OCI-LY7 (cell line): ENCODE measurements at regions not wholly inside any gene's neighbourhood (a gene's known extent, or its start where the extent isn't known, plus 50 kb on each side); places are given as distances from the start of the nearest gene placed in this dataset.

ENCODE experiments used
- BruUV-seq: library from RNA; stranded (reverse); fragments of 400-500 nt; replicated peaks from 2 replicates; lab custom pipeline; 2021; lab: Mats Ljungman, UMichigan
- CTCF ChIA-PET: fragments of 300-600 bp; sonication (Branson Sonifier 250); formaldehyde crosslinking; loops from one replicate; lab custom pipeline; 2022; ENCODE audit warnings: antibody characterized with exemption; ENCODE audit not compliant: unreplicated experiment; lab: Charles Lee
- POLR2A ChIA-PET: fragments of 300-600 bp; sonication (Branson Sonifier 250); formaldehyde crosslinking; loops from one replicate; lab custom pipeline; 2022; ENCODE audit warnings: antibody characterized with exemption; lab: Charles Lee
- DNase-seq: peaks from one replicate; pipeline ENCODE4 v3.0.0-alpha.2; 2015; ENCODE audit warnings: low spot score
- H2AFZ ChIP-seq: fragments of 200-600 bp; sonication (generic), shearing (Covaris generic); 2 replicates; pipeline ENCODE4 v1.6.1; 2014; ENCODE audit warnings: mild to moderate bottlenecking, antibody characterized with exemption, low read length, moderate library complexity
- H3K27ac ChIP-seq: fragments of 200-600 bp; sonication (generic); 2 replicates; pipeline ENCODE4 v1.5.1; 2014; ENCODE audit warnings: mixed run types, low read depth, mild to moderate bottlenecking, moderate library complexity, low read length, inconsistent platforms; ENCODE audit not compliant: poor library complexity, severe bottlenecking
- H3K36me3 ChIP-seq: fragments of 200-600 bp; sonication (generic); 2 replicates; pipeline ENCODE4 v1.6.1; 2014; ENCODE audit warnings: mild to moderate bottlenecking, antibody characterized with exemption, low read length, moderate library complexity, mixed read lengths; ENCODE audit not compliant: insufficient read depth
- H3K4me1 ChIP-seq: fragments of 200-600 bp; sonication (generic); 2 replicates; pipeline ENCODE4 v1.5.1; 2014; ENCODE audit warnings: mild to moderate bottlenecking, low read length; ENCODE audit not compliant: insufficient read depth, poor library complexity, severe bottlenecking
- H3K4me2 ChIP-seq: fragments of 200-600 bp; sonication (generic); 2 replicates; pipeline ENCODE4 v1.6.1; 2014; ENCODE audit warnings: mild to moderate bottlenecking, low read length
- H3K4me3 ChIP-seq: fragments of 200-600 bp; sonication (generic); 2 replicates; pipeline ENCODE4 v1.5.1; 2014; ENCODE audit warnings: mild to moderate bottlenecking, low read depth, low read length; ENCODE audit not compliant: poor library complexity, severe bottlenecking
- H3K79me2 ChIP-seq: fragments of 200-600 bp; sonication (generic); 2 replicates; pipeline ENCODE4 v1.6.1; 2016; ENCODE audit warnings: low read depth, mild to moderate bottlenecking, low read length, moderate library complexity, mixed read lengths; ENCODE audit not compliant: insufficient read depth
- H3K9me2 ChIP-seq: fragments of 200-600 bp; sonication (generic); 2 replicates; pipeline ENCODE4 v1.6.1; 2016; ENCODE audit warnings: mild to moderate bottlenecking, low read length, mixed read lengths; ENCODE audit not compliant: insufficient read depth
- H3K9me3 ChIP-seq: fragments of 200-600 bp; sonication (generic); 2 replicates; pipeline ENCODE4 v1.6.1; 2014; ENCODE audit warnings: mild to moderate bottlenecking, mixed run types, low read length, mixed read lengths
- H4K20me1 ChIP-seq: fragments of 200-600 bp; sonication (generic); 2 replicates; pipeline ENCODE4 v1.6.1; 2014; ENCODE audit warnings: mild to moderate bottlenecking, antibody characterized with exemption, low read length, moderate library complexity, mixed read lengths; ENCODE audit not compliant: insufficient read depth
- EZH2phosphoT487 ChIP-seq: fragments of 200-600 bp; sonication (generic); IDR thresholded peaks from 2 replicates; pipeline ENCODE4 v1.6.1; 2018; ENCODE audit warnings: low read depth, borderline replicate concordance, mild to moderate bottlenecking, mixed run types, antibody characterized with exemption, low read length, moderate library complexity, mixed read lengths
- intact Hi-C: fragments of 100-400 bp; cut with micrococcal nuclease; formaldehyde crosslinking; loops from one replicate; pipeline ENCODE4 v1.10.0; 2022; ENCODE audit not compliant: unreplicated experiment
- TF ChIP-seq, protein P1 (sequence below): fragments of 200-600 bp; sonication (generic); conservative IDR thresholded peaks from 2 replicates; pipeline ENCODE4 v1.5.1; 2014; ENCODE audit warnings: mild to moderate bottlenecking, antibody characterized with exemption, low read length, moderate library complexity, mixed read lengths

DNA sequence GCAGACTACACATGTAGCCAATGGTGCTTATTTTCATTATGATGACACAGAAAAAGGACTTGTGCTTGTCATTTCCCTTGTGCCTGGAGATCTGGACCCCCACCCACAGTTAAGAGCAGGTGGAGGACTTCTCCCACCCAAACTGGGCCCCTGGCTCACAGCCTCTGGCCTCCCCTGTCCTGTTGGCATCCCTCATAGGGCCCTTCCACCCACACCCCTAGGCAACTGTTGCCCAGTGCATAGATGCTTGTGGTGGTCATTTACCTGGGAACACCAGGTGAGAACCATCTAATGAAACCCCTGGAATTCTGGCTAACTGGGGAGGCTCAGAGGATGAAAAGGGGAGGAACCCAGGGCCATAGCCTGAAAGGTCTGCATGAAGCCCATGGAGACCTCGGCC is 355.9 kb downstream of the BUD13 start:
- Histone ChIP-seq H4K20me1 (no peaks in the 10 kb centered on the region), H3K79me2 (no peaks in the 10 kb centered on the region), H3K9me2 (no peaks in the 10 kb centered on the region), H3K4me3 (no peak overlapping the region), H3K9me3 (no peaks in the 10 kb centered on the region), H3K27ac (no peak overlapping the region), H2AFZ (no peak overlapping the region), H3K4me2 (no peak overlapping the region), H3K36me3 (no peaks in the 10 kb centered on the region), H3K4me1 (no peaks in the 10 kb centered on the region)
- ChIA-PET POLR2A (no interaction called here), CTCF (no interaction called here)
- BruUV-seq: no TSS peak
- intact Hi-C loops: no loop called here
- TF ChIP-seq EZH2phosphoT487: no peak
- TF ChIP-seq, protein P1, sequence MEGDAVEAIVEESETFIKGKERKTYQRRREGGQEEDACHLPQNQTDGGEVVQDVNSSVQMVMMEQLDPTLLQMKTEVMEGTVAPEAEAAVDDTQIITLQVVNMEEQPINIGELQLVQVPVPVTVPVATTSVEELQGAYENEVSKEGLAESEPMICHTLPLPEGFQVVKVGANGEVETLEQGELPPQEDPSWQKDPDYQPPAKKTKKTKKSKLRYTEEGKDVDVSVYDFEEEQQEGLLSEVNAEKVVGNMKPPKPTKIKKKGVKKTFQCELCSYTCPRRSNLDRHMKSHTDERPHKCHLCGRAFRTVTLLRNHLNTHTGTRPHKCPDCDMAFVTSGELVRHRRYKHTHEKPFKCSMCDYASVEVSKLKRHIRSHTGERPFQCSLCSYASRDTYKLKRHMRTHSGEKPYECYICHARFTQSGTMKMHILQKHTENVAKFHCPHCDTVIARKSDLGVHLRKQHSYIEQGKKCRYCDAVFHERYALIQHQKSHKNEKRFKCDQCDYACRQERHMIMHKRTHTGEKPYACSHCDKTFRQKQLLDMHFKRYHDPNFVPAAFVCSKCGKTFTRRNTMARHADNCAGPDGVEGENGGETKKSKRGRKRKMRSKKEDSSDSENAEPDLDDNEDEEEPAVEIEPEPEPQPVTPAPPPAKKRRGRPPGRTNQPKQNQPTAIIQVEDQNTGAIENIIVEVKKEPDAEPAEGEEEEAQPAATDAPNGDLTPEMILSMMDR: no peak
- no peak for DNase-seq

DNA sequence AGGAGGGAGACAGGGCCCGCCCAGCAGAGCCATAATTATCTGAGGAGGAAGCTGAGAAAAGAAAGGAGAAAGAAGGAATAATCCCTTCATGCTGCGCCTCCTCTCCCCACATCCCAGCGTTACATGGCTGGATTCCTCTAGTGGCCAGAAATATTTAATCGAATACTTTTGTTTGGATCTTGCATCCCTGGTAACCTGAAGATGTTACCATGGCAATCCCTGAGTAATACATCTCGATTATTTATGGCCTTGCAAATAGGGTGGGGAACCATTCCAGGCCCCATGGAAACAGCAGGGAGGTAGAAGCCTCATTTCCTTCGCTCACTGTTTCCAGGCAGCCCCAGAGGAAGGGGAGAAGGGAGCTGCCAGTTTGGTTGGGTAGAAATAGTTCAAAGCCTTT is 357.7 kb downstream of the BUD13 start:
- H3K9me3 ChIP-seq: no peaks in the 10 kb centered on the region
- POLR2A ChIA-PET: no interaction called here
- intact Hi-C loops: no loop called here
- H3K27ac ChIP-seq: no peak overlapping the region
- no peaks in the 10 kb centered on the region for H3K9me2 ChIP-seq
- no peak for DNase-seq
- CTCF ChIA-PET: no interaction called here
- no peak for TF ChIP-seq EZH2phosphoT487
- TF ChIP-seq, protein P1: no peak
- H3K36me3 ChIP-seq: no peaks in the 10 kb centered on the region
- H3K4me3 ChIP-seq: no peak overlapping the region
- H3K4me1 ChIP-seq: no peaks in the 10 kb centered on the region
- no peak overlapping the region for H2AFZ ChIP-seq
- no TSS peak for BruUV-seq
- H3K79me2 ChIP-seq: no peaks in the 10 kb centered on the region
- no peaks in the 10 kb centered on the region for H4K20me1 ChIP-seq
- no peak overlapping the region for H3K4me2 ChIP-seq

DNA sequence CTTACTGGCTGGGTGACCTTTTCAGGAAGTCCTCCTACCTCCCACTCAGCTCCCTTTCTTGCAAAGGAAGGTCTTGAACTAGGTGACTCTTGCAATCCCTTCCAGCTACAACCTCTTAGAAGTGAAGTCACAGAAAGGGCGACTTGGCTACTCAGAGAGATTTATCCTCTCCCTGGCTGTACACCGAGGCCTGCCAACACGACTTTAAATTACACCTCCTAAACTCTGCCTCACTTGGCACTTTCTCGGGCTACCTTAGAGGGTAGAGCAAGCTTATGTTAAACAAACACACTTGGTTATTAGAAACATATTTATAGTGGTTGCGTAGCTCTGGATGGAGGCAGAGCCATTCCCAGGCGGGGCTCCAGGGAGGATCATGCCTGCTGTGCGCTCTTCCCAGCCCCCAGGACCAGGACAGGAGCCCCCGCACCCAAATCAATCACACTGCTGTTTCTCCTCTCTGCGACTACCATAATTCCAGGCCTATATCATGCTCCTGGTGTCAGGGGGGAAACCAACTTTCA is 358.4 kb downstream of the BUD13 start:
- TF ChIP-seq, protein P1: no peak
- no peak for TF ChIP-seq EZH2phosphoT487
- no peaks in the 10 kb centered on the region for H3K4me1 ChIP-seq
- no peaks in the 10 kb centered on the region for H3K36me3 ChIP-seq
- BruUV-seq: no TSS peak
- no peak overlapping the region for H3K4me2 ChIP-seq
- H3K27ac ChIP-seq: no peak overlapping the region
- no peaks in the 10 kb centered on the region for H4K20me1 ChIP-seq
- no peaks in the 10 kb centered on the region for H3K9me3 ChIP-seq
- no peak for DNase-seq
- no peak overlapping the region for H3K4me3 ChIP-seq
- intact Hi-C loops: no loop called here
- no peak overlapping the region for H2AFZ ChIP-seq
- H3K79me2 ChIP-seq: no peaks in the 10 kb centered on the region
- POLR2A ChIA-PET: no interaction called here
- H3K9me2 ChIP-seq: no peaks in the 10 kb centered on the region
- CTCF ChIA-PET: no interaction called here
